Left forelimb (tissue), 1 donor: ENCODE measurements at regions not wholly inside any gene's neighbourhood (a gene's known extent, or its start where the extent isn't known, plus 50 kb on each side); places are given as distances from the start of the nearest gene placed in this dataset.
"Not testable (repeated sequence)": the region's sequence is repeated elsewhere in the genome, so short reads cannot be mapped to it uniquely, and the experiment has no call there.

Source experiments
- DNase-seq: peaks from one replicate; pipeline ENCODE4 v3.0.0-alpha.2; 2018; ENCODE audit warnings: low spot score

- no peak for DNase-seq
Measured at GRCh38 chr15:95693917-95694316, 636.6 kb upstream of the NR2F2 start.

GRCh38 chr15:95698230-95698629 is 632.3 kb upstream of the NR2F2 start:
- no peak for DNase-seq

GRCh38 chr15:95698951-95699350 is 631.5 kb upstream of the NR2F2 start:
- DNase-seq, result no peak

GRCh38 chr15:95699578-95699977 is 630.9 kb upstream of the NR2F2 start:
- no peak for DNase-seq

DNA sequence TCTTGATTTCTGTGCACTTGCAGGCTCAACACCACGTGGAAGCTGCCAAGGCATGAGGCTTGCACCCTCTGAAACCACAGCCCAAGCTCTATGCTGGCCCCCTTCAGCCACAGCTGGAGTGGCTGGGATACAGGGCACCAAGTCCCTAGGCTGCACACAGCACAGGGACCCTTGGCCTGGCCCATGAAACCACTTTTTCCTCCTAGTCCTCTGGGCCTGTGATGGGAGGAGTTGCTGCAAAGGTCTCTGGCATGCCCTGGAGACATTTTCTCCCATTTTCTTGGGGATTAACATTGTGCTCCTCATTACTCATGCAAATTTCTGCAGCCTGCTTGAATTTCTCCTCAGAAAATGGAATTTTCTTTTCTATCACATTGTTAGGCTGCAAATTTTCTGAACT is 629.8 kb upstream of the NR2F2 start:
- not testable (repeated sequence) for DNase-seq

- DNase-seq, result no peak
Measured at GRCh38 chr15:95701410-95701809, 629.1 kb upstream of the NR2F2 start.

DNA sequence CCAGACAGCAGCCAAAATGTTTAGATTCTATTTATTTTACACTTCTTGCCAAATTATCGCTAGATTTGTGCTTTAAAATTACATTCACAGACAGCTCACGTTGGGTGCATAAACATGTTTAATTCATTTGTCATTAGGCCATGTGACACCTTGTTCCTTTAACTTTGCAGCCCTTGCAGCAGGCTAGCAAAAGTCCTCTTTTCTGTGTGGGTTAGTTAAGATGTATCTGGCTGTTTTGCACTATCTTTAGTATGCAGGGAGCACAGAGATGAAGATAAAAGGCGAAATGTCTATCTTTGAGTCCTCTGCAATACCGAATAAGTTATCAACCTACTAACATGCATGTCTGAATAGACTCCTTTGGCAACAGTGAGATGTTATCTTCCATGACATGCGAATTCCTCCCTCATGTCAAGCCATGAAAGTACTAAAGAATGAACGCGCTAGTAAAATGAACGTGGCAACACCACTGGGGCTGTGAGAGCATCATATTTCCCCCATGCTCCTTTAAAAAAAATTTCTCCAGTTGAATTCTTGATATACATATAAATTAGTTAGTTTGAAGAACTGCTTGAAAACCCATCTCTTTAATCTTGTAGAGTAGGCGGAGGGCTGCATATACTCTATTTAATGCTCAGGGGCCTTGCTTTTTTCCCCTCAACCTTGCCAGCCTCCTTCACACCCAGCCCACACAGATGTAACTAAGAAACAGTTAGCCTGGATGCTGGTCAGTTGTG is 620.4 kb upstream of the NR2F2 start:
- no peak for DNase-seq

DNA sequence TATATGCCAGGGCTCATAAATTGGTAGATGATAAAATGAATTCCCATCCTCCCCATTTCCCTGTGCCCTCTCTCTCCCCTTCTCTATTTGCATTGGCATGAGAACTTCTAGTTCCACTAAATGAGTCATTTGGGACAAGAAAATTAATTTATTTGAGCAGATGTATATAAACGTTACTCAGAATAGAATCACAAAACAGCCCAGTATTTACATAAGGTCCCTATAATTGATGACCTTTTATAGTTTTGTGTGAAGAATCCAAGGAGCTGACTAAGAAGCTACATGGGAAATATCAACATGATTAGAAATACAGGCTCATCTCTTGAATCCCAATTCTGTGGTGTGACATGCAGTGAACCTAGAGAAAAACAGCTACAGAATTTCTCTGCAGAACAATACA is 617.7 kb upstream of the NR2F2 start:
- DNase-seq, result no peak

DNA sequence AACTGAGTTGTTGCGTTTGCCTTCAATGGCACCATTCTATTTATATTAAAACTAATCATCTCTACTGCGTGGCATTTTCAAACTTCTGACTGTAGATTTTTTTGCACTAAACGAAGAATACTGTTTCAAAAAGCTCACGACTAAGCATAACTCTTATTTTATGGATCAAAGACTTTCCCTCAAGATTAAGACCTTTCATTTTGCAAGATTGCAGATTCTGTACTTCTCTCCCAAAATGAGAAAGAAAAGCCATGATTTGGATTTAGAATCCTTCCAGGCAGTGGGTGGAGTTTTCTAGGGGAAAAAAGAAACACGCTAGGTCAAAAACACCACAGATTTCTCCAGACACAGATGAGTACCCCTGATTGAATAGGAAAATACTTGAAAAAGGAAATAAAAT is 617.2 kb upstream of the NR2F2 start:
- DNase-seq, result no peak

- no peak for DNase-seq
Measured at GRCh38 chr15:95715116-95715903, 615.2 kb upstream of the NR2F2 start.

DNA sequence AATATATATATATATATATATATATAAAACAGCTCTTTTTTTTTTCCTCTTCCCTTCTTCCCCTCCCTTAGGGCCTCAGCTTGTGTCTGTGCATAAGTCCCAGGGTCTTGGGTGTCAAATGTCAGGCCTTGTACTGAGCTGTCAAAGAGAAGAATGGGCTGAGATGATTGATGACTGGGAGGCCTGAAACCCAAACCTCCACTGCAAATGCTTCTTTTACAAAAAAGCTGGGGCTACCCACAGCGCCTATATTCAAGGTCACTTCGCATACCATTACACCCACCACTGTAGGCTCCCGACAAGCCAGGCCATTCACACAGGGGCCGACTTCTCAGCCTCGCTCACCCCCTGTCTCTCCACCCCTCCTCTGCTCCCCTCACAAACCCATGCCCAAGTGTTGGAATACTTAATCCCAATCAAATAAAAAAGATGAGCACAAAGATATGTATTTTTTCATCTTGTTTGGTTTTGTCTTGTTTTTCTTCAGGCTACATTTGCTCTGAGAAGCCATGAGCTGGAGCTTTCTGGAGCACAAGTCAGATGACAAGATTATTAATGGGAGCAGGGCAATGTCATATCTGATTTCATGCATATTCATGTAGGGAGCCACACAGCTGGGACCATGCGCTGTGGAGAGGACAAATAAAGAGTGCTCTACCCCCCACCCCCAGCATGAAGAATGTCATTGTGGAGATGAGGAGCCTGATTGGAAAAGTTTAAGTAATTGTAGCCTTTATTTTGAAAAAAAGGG is 614.4 kb upstream of the NR2F2 start:
- DNase-seq, result no peak

- no peak for DNase-seq
Measured at GRCh38 chr15:95716708-95717107, 613.8 kb upstream of the NR2F2 start.

DNA sequence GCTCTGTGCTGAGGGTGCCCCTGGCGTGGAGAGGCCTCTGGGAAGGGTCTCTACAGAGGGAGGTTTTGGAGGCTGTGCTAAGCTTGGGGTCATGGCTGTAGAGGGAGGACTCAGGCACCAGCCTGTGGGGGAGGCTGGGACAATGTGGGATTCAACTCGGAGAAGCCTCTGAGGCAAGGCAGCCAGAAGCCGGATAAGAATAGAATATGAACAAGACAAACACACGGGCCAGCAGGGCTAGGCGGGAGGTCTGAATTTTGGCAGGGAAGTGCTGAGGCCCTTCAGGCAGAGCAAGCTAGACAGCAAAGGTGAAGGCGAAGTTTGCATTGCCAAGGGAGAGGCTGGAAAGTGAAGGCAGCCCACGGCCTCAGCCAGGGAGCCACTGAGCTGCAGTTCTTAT is 612.1 kb upstream of the NR2F2 start:
- no peak for DNase-seq

DNA sequence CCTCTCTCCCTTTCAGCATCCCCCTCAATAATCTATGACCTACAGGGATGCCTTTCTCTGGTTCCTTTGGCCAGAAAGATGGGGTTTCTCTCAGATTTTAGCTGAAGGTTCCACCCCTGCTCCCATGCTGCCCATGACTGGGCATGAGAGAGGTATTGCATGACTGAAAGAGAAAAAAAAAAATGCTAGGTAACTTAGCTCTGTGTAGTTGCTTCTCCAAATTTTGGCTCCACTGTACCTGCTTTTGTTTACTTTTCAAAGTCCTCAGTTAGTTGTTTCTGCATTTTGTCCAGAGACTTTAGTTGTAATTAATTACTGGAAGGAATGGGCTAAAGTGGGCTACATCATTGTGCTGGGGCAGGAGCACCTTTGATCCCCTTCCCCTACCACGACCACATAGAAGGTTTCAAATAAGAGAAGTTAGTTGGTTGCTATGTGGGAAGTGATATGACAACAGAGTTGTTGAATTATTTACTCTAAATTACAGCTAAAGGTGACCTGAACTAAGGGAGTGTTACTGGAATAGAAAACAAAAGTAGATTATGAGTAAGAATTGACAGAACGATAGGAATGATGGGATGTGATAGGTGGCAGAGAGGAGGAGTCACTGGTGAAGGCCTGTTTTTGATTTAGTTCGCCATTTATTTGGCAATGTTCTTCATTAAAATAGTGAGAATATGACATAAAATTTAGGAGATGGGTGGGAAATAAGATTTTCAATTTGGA is 605.4 kb upstream of the NR2F2 start:
- no peak for DNase-seq

- DNase-seq, result no peak
Measured at GRCh38 chr15:95726891-95727290, 603.6 kb upstream of the NR2F2 start.

GRCh38 chr15:95733931-95734330 is 596.6 kb upstream of the NR2F2 start:
- no peak for DNase-seq

GRCh38 chr15:95734422-95735316 is 595.8 kb upstream of the NR2F2 start:
- DNase-seq, result no peak

DNA sequence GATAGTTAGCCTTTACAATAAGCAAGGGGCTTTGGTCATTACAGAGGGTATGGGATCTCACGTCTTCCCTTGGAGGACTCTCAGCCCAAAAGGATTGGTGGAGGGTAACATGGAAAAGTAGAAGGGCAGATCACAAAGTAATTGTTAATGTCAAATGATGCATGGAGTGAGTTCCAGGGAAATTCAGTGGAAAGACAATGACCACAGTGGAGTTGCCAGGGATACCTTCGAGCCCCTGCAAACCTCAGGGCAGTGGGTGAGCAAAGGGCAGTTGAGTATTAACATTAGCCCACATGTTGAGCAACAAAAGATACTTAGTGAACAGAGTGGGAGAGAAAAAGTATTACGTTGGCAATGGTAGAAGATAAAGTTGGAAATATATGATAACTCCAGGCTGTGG is 593.4 kb upstream of the NR2F2 start:
- no peak for DNase-seq

GRCh38 chr15:95739131-95739530 is 591.4 kb upstream of the NR2F2 start:
- no peak for DNase-seq

GRCh38 chr15:95741830-95742229 is 588.7 kb upstream of the NR2F2 start:
- no peak for DNase-seq

DNA sequence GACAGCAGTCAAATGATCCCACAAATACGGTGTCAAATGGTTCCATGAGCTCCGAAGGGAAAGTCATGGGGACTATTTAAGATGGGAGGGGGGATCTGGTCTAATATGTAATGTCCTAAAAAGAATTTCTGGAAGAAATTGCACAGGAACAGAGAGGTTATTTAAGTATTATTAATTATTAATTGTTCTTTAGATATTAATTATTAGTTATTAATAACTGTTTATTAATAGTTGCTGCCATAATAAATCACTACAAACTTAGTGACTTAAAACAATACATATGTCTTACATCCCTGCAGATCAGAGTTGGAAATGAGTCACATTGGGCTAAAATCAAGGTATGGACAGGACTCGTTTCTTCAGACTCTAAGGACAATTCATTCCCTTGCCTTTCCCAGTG is 588.2 kb upstream of the NR2F2 start:
- DNase-seq, result no peak
